A549 (cell line): ENCODE measurements at regions not wholly inside any gene's neighbourhood (a gene's known extent, or its start where the extent isn't known, plus 50 kb on each side); places are given as distances from the start of the nearest gene placed in this dataset.

ENCODE experiments used
- ATAC-seq, 2 experiments: fragments of 200-7000 bp in 1 of 2; fragments of >200 bp in 1 of 2; cut with Nextera tagmentation in 1 of 2; cut with Tn5 transposase in 1 of 2; 3 replicates each; pipeline versions ENCODE4 v1.8.0 to v1.9.1; 2018 to 2020; ENCODE audit warnings: mild to moderate bottlenecking in 1 of 2, moderate library complexity in 1 of 2
- CTCF ChIA-PET: fragments of 300-600 bp; sonication (Branson Sonifier 250); formaldehyde crosslinking; extraction: SDS; loops from one replicate; lab custom pipeline; 2021; ENCODE audit warnings: antibody characterized with exemption, inconsistent platforms; lab: Yijun Ruan, JAX
- POLR2A ChIA-PET: fragments of 350-600 bp; formaldehyde crosslinking; extraction: SDS; loops from one replicate; lab custom pipeline; 2021; ENCODE audit warnings: antibody characterized with exemption, inconsistent platforms; lab: Yijun Ruan, JAX
- DNase-seq, 2 experiments: peaks; one replicate each; pipeline versions ENCODE4 v3.0.0 to v3.0.0-alpha.2; 2011 to 2016; ENCODE audit warnings: low read depth in 1 of 2, low spot score in 1 of 2
- FAIRE-seq: peaks from 2 replicates; lab custom pipeline; 2011; peaks lifted over from hg19 to GRCh38; lab: Jason Lieb, UNC
- H3K27ac ChIP-seq, 2 experiments: fragments of >200 bp; sonication (Bioruptor Twin); formaldehyde crosslinking; 3 replicates each; pipeline ENCODE4 v1.5.1; 2016 to 2017
- H3K4me1 ChIP-seq: fragments of >200 bp; sonication (Bioruptor Twin); formaldehyde crosslinking; 3 replicates; pipeline ENCODE4 v1.6.1; 2016
- H3K4me2 ChIP-seq: fragments of >200 bp; sonication (Bioruptor Twin); formaldehyde crosslinking; 3 replicates; pipeline ENCODE4 v1.6.1; 2016
- H3K4me3 ChIP-seq: fragments of >200 bp; sonication (Bioruptor Twin); formaldehyde crosslinking; 3 replicates; pipeline ENCODE4 v1.5.1; 2016
- H3K9me3 ChIP-seq: fragments of >200 bp; sonication (Bioruptor Twin); formaldehyde crosslinking; 3 replicates; pipeline ENCODE4 v1.6.1; 2016
- CHD2 ChIP-seq: fragments of 150-350 bp; IDR thresholded peaks from 2 replicates; pipeline ENCODE4 v1.6.1; 2014; ENCODE audit warnings: low read length; ENCODE audit not compliant: partially characterized antibody
- EHMT2 ChIP-seq: fragments of 200-600 bp; sonication (generic); IDR thresholded peaks from 2 replicates; pipeline ENCODE4 v1.6.1; 2016; ENCODE audit warnings: antibody characterized with exemption, low read depth, mild to moderate bottlenecking, moderate library complexity
- FOSB ChIP-seq: fragments of 250-450 bp; sonication (Bioruptor Pico); IDR thresholded peaks from 2 replicates; pipeline ENCODE4 v1.5.0; 2020; ENCODE audit warnings: mild to moderate bottlenecking, moderate library complexity
- GATA3 ChIP-seq: IDR thresholded peaks from 2 replicates; pipeline ENCODE4 v1.6.1; 2012; ENCODE audit warnings: borderline replicate concordance
- JUNB ChIP-seq: fragments of >200 bp; sonication (Bioruptor Twin); formaldehyde crosslinking; IDR thresholded peaks from 2 replicates; pipeline ENCODE4 v1.6.1; 2016
- MAFK ChIP-seq: fragments of 450-650 bp; IDR thresholded peaks from 2 replicates; pipeline ENCODE4 v1.6.1; 2014; ENCODE audit not compliant: partially characterized antibody
- MYC ChIP-seq: IDR thresholded peaks from 2 replicates; pipeline ENCODE4 v1.6.1; 2012; ENCODE audit warnings: mild to moderate bottlenecking, inconsistent platforms, low read length, improper control_type of control experiment, borderline replicate concordance
- NFE2L2 ChIP-seq: fragments of 150-350 bp; conservative IDR thresholded peaks from 2 replicates; pipeline ENCODE4 v1.6.1; 2014; ENCODE audit warnings: low read length
- NPAS2 ChIP-seq: fragments of 250-450 bp; sonication (Bioruptor Pico); IDR thresholded peaks from 2 replicates; pipeline ENCODE4 v1.8.0; 2022; ENCODE audit warnings: mild to moderate bottlenecking, moderate library complexity, borderline replicate concordance
- RAD21 ChIP-seq, 2 experiments: fragments of >200 bp in 1 of 2; sonication (Bioruptor Twin) in 1 of 2; formaldehyde crosslinking in 1 of 2; IDR thresholded peaks in 1 of 2; conservative IDR thresholded peaks in 1 of 2; 2 replicates in 1 of 2; 3 replicates in 1 of 2; pipeline ENCODE4 v1.6.1; 2012 to 2018; ENCODE audit warnings: inconsistent platforms in 1 of 2
- RCOR1 ChIP-seq: fragments of 150-350 bp; IDR thresholded peaks from 2 replicates; pipeline ENCODE4 v1.6.1; 2014; ENCODE audit warnings: antibody characterized with exemption, low read length, low read depth
- ZC3H11A ChIP-seq: fragments of 450-650 bp; IDR thresholded peaks from 2 replicates; pipeline ENCODE4 v1.6.1; 2014; ENCODE audit warnings: antibody characterized with exemption, mild to moderate bottlenecking
- WGBS: methylation state at CpG from one replicate; pipeline ENCODE4 v1.1.6; 2017; ENCODE audit errors: missing lambda C conversion rate; 5-methylcytosine and 5-hydroxymethylcytosine counted together
- TF ChIP-seq, protein P1 (sequence below): fragments of >200 bp; sonication (Bioruptor Twin); formaldehyde crosslinking; IDR thresholded peaks from 3 replicates; pipeline ENCODE4 v1.6.1; 2016
- TF ChIP-seq, protein P2 (sequence below): IDR thresholded peaks from 2 replicates; pipeline ENCODE4 v1.6.1; 2012; ENCODE audit warnings: low read depth, borderline replicate concordance
- TF ChIP-seq, protein P3 (sequence below): IDR thresholded peaks from 2 replicates; pipeline ENCODE4 v1.6.1; 2012

DNA sequence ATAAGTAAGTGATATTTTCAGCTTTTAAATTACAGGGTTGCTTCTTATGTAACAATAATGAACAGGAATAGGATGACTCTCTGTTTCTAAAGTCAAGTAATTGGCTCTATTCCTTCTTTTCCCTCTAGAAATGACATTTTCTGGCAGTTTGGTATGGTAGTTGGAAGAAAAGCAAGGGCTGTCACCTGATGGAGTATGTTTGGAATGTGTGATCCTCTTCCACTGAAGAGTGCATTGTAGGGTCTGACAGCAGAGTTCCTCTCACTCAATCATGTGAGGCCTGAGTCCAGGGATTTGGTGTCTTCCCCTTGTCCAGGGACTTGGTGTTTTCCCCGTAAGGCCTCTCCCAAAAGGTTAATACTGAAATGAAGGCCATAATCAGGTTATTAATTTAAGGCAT is 233.8 kb upstream of the FBXL7 start:
- WGBS: 8% methylated on average over 1 of the region's 1 CpG
- no peaks in the 10 kb centered on the region for H3K4me1 ChIP-seq
- FAIRE-seq (no peak), ATAC-seq (no peak), DNase-seq (no peak)
- no peak overlapping the region for H3K4me2 ChIP-seq
- TF ChIP-seq EHMT2: no peak
- TF ChIP-seq NFE2L2: no peak
- TF ChIP-seq ZC3H11A: no peak
- H3K27ac ChIP-seq: no peak overlapping the region
- ChIA-PET POLR2A (no interaction called here), CTCF (interaction anchor here (0.6 kb wide), 1 partner anchor 391 kb away, joined by 3 read pairs; no protein-coding TSS in a partner anchor)
- H3K4me3 ChIP-seq: no peak overlapping the region
- no peaks in the 10 kb centered on the region for H3K9me3 ChIP-seq

DNA sequence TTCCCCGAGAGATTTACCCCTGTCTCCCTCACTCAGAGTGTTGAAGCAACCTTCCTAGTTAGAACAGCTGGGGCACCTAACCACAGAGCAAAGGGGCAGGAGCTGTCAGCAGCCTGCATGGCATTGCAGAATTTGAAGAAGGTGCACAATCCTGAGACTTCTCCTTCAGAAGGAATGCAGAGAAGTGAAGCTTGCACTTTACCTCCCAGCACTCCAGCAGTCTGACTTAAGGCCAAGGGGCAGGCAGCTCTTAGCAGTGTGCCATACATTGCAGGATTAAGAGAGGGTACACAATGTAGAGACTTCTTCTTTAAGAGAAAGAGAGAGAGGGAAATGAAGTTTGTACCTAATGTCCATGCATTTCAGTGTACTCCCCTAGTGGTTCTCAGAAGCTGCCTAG is 236.0 kb upstream of the FBXL7 start:
- Histone ChIP-seq H3K9me3 (no peaks in the 10 kb centered on the region), H3K4me3 (no peak overlapping the region), H3K4me2 (no peak overlapping the region), H3K27ac (no peak overlapping the region)
- CTCF ChIA-PET: no interaction called here
- WGBS: 0% methylated on average over 1 of the region's 1 CpG
- POLR2A ChIA-PET: no interaction called here
- TF ChIP-seq EHMT2 (no peak), GATA3 (no peak), NFE2L2 (no peak), JUNB (no peak), RCOR1 (no peak), FOSB (CRISPR knock-in tag) (no peak), ZC3H11A (no peak)
- TF ChIP-seq, protein P1, sequence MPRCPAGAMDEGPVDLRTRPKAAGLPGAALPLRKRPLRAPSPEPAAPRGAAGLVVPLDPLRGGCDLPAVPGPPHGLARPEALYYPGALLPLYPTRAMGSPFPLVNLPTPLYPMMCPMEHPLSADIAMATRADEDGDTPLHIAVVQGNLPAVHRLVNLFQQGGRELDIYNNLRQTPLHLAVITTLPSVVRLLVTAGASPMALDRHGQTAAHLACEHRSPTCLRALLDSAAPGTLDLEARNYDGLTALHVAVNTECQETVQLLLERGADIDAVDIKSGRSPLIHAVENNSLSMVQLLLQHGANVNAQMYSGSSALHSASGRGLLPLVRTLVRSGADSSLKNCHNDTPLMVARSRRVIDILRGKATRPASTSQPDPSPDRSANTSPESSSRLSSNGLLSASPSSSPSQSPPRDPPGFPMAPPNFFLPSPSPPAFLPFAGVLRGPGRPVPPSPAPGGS: no peak
- TF ChIP-seq, protein P2, sequence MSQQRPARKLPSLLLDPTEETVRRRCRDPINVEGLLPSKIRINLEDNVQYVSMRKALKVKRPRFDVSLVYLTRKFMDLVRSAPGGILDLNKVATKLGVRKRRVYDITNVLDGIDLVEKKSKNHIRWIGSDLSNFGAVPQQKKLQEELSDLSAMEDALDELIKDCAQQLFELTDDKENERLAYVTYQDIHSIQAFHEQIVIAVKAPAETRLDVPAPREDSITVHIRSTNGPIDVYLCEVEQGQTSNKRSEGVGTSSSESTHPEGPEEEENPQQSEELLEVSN: no peak
- TF ChIP-seq, all 56 proteins: peak for 0
- DNase-seq (no peak), FAIRE-seq (no peak), ATAC-seq (no peak)
- no peaks in the 10 kb centered on the region for H3K4me1 ChIP-seq

DNA sequence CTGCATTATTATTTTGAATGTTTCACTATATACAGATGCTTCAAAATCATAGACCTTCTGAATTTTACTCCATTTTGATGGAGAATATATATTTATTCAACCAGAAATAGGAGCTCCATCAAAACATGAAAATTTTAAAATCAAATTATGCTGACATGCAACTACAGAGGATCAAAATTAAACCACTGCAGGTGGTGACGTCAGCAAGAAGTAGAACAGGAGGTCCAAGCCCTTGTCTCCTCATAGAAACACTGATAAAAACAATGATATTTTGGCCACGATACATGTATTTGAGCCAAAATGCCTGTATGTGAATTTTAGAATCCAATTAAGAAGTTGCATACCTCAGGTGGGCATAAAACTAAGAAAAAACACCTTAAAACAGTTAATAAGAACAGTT is 236.6 kb upstream of the FBXL7 start:
- FAIRE-seq: no peak
- CTCF ChIA-PET: no interaction called here
- 1% methylated on average over 2 of the region's 2 CpGs for WGBS

DNA sequence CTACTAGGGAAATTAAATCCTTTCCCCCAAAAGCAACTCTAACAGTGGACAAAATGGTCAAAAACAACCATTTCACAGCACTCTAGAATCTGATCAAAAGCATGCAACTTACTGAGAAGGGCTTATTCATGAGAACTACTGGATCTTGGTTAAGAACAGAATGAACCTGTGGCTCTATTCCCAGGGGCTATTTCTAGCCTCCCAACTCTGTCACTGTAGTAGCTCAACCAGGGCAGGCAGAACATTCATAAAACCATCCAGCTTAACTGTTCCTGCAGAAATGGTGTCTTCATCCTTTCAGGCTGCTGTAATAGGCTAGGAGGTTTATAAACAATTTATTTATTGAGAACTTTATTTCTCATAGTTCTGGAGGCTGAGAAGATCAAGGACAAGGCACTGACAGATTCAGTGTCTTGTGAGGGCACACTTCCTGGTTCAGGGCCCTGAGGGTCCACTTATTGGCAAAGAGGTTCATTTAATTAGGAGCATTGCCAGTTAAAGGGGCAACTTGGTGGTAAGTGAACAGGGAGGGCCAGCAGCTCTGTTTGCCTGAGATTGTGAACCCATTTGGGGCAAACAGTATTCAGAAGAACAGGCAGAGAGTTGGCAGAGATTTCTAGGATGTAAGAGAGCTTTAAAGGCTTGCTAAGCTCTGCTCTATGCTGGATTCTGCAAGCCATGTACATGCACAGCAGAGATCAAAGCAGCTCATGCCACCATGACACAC is 238.5 kb upstream of the FBXL7 start:
- Histone ChIP-seq H3K27ac (no peak overlapping the region), H3K9me3 (no peaks in the 10 kb centered on the region)
- CTCF ChIA-PET: no interaction called here

More for the DNA sequence above, 236.6 kb upstream of the FBXL7 start:
- Histone ChIP-seq H3K4me2 (no peak overlapping the region), H3K4me1 (no peaks in the 10 kb centered on the region), H3K27ac (no peak overlapping the region), H3K9me3 (no peaks in the 10 kb centered on the region), H3K4me3 (no peak overlapping the region)
- POLR2A ChIA-PET: no interaction called here
- DNase-seq (no peak), ATAC-seq (no peak)
- TF ChIP-seq, protein P3, sequence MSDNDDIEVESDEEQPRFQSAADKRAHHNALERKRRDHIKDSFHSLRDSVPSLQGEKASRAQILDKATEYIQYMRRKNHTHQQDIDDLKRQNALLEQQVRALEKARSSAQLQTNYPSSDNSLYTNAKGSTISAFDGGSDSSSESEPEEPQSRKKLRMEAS: no peak
- TF ChIP-seq MAFK (peak; percentile 15), NPAS2 (CRISPR knock-in tag) (no peak)

More for the DNA sequence above, 238.5 kb upstream of the FBXL7 start:
- FAIRE-seq (no peak), ATAC-seq (no peak), DNase-seq (no peak)
- no peak for TF ChIP-seq CHD2
- no peak for TF ChIP-seq MYC
- TF ChIP-seq RAD21 (conservative IDR thresholded peaks at IDR 0.05 in 1 of 2, IDR thresholded peaks at IDR 0.05 in 1 of 2): no peak
- no peaks in the 10 kb centered on the region for H3K4me1 ChIP-seq
- POLR2A ChIA-PET: no interaction called here
- no peak overlapping the region for H3K4me3 ChIP-seq
- H3K4me2 ChIP-seq: no peak overlapping the region
